ENCODE measurements at regions not wholly inside any gene's neighbourhood (a gene's known extent, or its start where the extent isn't known, plus 50 kb on each side); places are given as distances from the start of the nearest gene placed in this dataset.

GRCh38 chr7:46943996-46944395 is 637.9 kb downstream of the TNS3 start:
- ATAC-seq (ENCODE audit: low read depth) = no peak
- Histone ChIP-seq H3K27me3 (replicated peaks in 1 of 4; ENCODE audit: control extremely low read depth in 1 of 4, control insufficient read depth in 3 of 4, insufficient read depth in 4 of 4, low read length in 3 of 4) (no peaks in the 10 kb centered on the region), H4K20me1 (ENCODE audit: control insufficient read depth, insufficient read depth, low read length, poor library complexity, severe bottlenecking) (no peaks in the 10 kb centered on the region), H3K27ac (ENCODE audit: low read length in 2 of 2) (no peak overlapping the region), H3K9ac (ENCODE audit: low read length) (no peak overlapping the region), H3K4me3 (ENCODE audit: control extremely low read depth in 1 of 5, extremely low read depth in 1 of 5, insufficient read depth in 1 of 5, low read depth in 2 of 5, low read length in 4 of 5) (no peak overlapping the region), H3K36me3 (replicated peaks in 1 of 2; ENCODE audit: control extremely low read depth in 1 of 2, control insufficient read depth in 1 of 2, extremely low read depth in 1 of 2, insufficient read depth in 2 of 2, low read length in 1 of 2) (no peaks in the 10 kb centered on the region), H3K4me2 (replicated peaks; ENCODE audit: low read depth, low read length, poor library complexity, severe bottlenecking) (no peak overlapping the region), H3K9me3 (ENCODE audit: control extremely low read depth in 1 of 3, control insufficient read depth in 2 of 3, insufficient read depth in 1 of 3, low read length in 2 of 3) (no peaks in the 10 kb centered on the region), H3K4me1 (ENCODE audit: control insufficient read depth in 2 of 2, insufficient read depth in 2 of 2, low read length in 2 of 2) (no peaks in the 10 kb centered on the region), H2AFZ (ENCODE audit: insufficient read depth, low read depth, low read length, poor library complexity, severe bottlenecking) (no peak overlapping the region), H3K79me2 (ENCODE audit: control insufficient read depth, insufficient read depth, low read length) (no peaks in the 10 kb centered on the region)
- Mint-ChIP-seq H3K27ac (no peak overlapping the region), H3K27me3 (no peaks in the 10 kb centered on the region), H3K4me3 (no peak overlapping the region), H3K9me3 (ENCODE audit: insufficient read depth) (no peaks in the 10 kb centered on the region), H3K4me1 (peaks cover 3% of the 10 kb centered on the region)
- ChIA-PET POLR2A (no interaction called here), CTCF (no interaction called here)
- no peak for DNase-seq
- intact Hi-C loops (cut with micrococcal nuclease) = no loop called here
- WGBS (ENCODE audit: insufficient coverage) = 85% methylated on average over 3 of the region's 3 CpGs
- no peak for TF ChIP-seq CTCF (IDR thresholded peaks at IDR 0.05)
- TF ChIP-seq EZH2 (IDR thresholded peaks at IDR 0.05; ENCODE audit: borderline replicate concordance, insufficient read depth, low read depth, low read length, poor library complexity, severe bottlenecking) = no peak

GRCh38 chr7:46942574-46942973 is 639.3 kb downstream of the TNS3 start:
- CTCF ChIA-PET = no interaction called here
- H3K79me2 ChIP-seq (ENCODE audit: control insufficient read depth, insufficient read depth, low read length) = no peaks in the 10 kb centered on the region
- H3K36me3 ChIP-seq (replicated peaks in 1 of 2; ENCODE audit: control extremely low read depth in 1 of 2, control insufficient read depth in 1 of 2, extremely low read depth in 1 of 2, insufficient read depth in 2 of 2, low read length in 1 of 2) = no peaks in the 10 kb centered on the region
- H4K20me1 ChIP-seq (ENCODE audit: control insufficient read depth, insufficient read depth, low read length, poor library complexity, severe bottlenecking) = no peaks in the 10 kb centered on the region
- no peaks in the 10 kb centered on the region for H3K27me3 ChIP-seq (replicated peaks in 1 of 4; ENCODE audit: control extremely low read depth in 1 of 4, control insufficient read depth in 3 of 4, insufficient read depth in 4 of 4, low read length in 3 of 4)
- H3K9ac ChIP-seq (ENCODE audit: low read length) = no peak overlapping the region
- Mint-ChIP-seq H3K4me1 (peaks cover 3% of the 10 kb centered on the region), H3K27me3 (no peaks in the 10 kb centered on the region), H3K9me3 (ENCODE audit: insufficient read depth) (no peaks in the 10 kb centered on the region), H3K27ac (no peak overlapping the region), H3K4me3 (no peak overlapping the region)
- ATAC-seq (ENCODE audit: low read depth) (no peak), DNase-seq (no peak)
- TF ChIP-seq CTCF (IDR thresholded peaks at IDR 0.05) (no peak), EZH2 (IDR thresholded peaks at IDR 0.05; ENCODE audit: borderline replicate concordance, insufficient read depth, low read depth, low read length, poor library complexity, severe bottlenecking) (no peak)
- H3K27ac ChIP-seq (ENCODE audit: low read length in 2 of 2) = no peak overlapping the region
- no peak overlapping the region for H2AFZ ChIP-seq (ENCODE audit: insufficient read depth, low read depth, low read length, poor library complexity, severe bottlenecking)
- no peak overlapping the region for H3K4me3 ChIP-seq (ENCODE audit: control extremely low read depth in 1 of 5, extremely low read depth in 1 of 5, insufficient read depth in 1 of 5, low read depth in 2 of 5, low read length in 4 of 5)
- 95% methylated on average over 5 of the region's 5 CpGs for whole genome bisulfite sequencing (ENCODE audit: insufficient coverage)
- intact Hi-C loops (cut with micrococcal nuclease) = no loop called here
- no peaks in the 10 kb centered on the region for H3K4me1 ChIP-seq (ENCODE audit: control insufficient read depth in 2 of 2, insufficient read depth in 2 of 2, low read length in 2 of 2)
- no peak overlapping the region for H3K4me2 ChIP-seq (replicated peaks; ENCODE audit: low read depth, low read length, poor library complexity, severe bottlenecking)
- no peaks in the 10 kb centered on the region for H3K9me3 ChIP-seq (ENCODE audit: control extremely low read depth in 1 of 3, control insufficient read depth in 2 of 3, insufficient read depth in 1 of 3, low read length in 2 of 3)
- POLR2A ChIA-PET = no interaction called here
